GM18858 (cell line): ENCODE measurements at regions not wholly inside any gene's neighbourhood (a gene's known extent, or its start where the extent isn't known, plus 50 kb on each side); places are given as distances from the start of the nearest gene placed in this dataset.

Source experiments
- ATAC-seq: cut with Tn5 transposase; IDR thresholded peaks from one replicate; pipeline ENCODE4 v1.9.1; 2021; ENCODE audit not compliant: unreplicated experiment

- ATAC-seq: no peak
These were observed 1317.8 kb downstream of the UQCRFS1 start for GRCh38 chr19:27894906-27895754.

- no peak for ATAC-seq
These were observed 1320.5 kb downstream of the UQCRFS1 start for GRCh38 chr19:27892500-27892899.

- no peak for ATAC-seq
These were observed 1321.5 kb downstream of the UQCRFS1 start for GRCh38 chr19:27891411-27891810.

- no peak for ATAC-seq
These were observed 1322.3 kb downstream of the UQCRFS1 start for GRCh38 chr19:27890696-27891095.

- no peak for ATAC-seq
These were observed 1322.7 kb downstream of the UQCRFS1 start for GRCh38 chr19:27890206-27890605.

GRCh38 chr19:27889156-27889555, 1323.8 kb downstream of the UQCRFS1 start:
- ATAC-seq: no peak

GRCh38 chr19:27887946-27888345, 1325.0 kb downstream of the UQCRFS1 start:
- no peak for ATAC-seq

GRCh38 chr19:27885359-27885758, 1327.6 kb downstream of the UQCRFS1 start:
- ATAC-seq: no peak

GRCh38 chr19:27884376-27884775, 1328.6 kb downstream of the UQCRFS1 start:
- ATAC-seq: no peak

- ATAC-seq: no peak
These were observed 1331.7 kb downstream of the UQCRFS1 start for GRCh38 chr19:27881213-27881612.

GRCh38 chr19:27876976-27877512, 1335.9 kb downstream of the UQCRFS1 start:
- ATAC-seq: no peak

- no peak for ATAC-seq
These were observed 1336.5 kb downstream of the UQCRFS1 start for GRCh38 chr19:27876489-27876888.

- ATAC-seq: no peak
These were observed 1340.6 kb downstream of the UQCRFS1 start for GRCh38 chr19:27872370-27872769.

- no peak for ATAC-seq
These were observed 1342.7 kb downstream of the UQCRFS1 start for GRCh38 chr19:27870293-27870692.

- ATAC-seq: no peak
These were observed 1344.9 kb downstream of the UQCRFS1 start for GRCh38 chr19:27868007-27868406.

- no peak for ATAC-seq
These were observed 1346.8 kb downstream of the UQCRFS1 start for GRCh38 chr19:27865927-27866777.

GRCh38 chr19:27861411-27861975, 1351.5 kb downstream of the UQCRFS1 start:
- no peak for ATAC-seq

- ATAC-seq: no peak
These were observed 1352.5 kb downstream of the UQCRFS1 start for GRCh38 chr19:27860309-27860934.

GRCh38 chr19:27859689-27860088, 1353.3 kb downstream of the UQCRFS1 start:
- no peak for ATAC-seq

- ATAC-seq: no peak
These were observed 1353.9 kb downstream of the UQCRFS1 start for GRCh38 chr19:27858981-27859581.
